ENCODE measurements at regions not wholly inside any gene's neighbourhood (a gene's known extent, or its start where the extent isn't known, plus 50 kb on each side); places are given as distances from the start of the nearest gene placed in this dataset.
A peak's percentile ranks its signal among the peaks of the same experiment; 100 is the strongest.

GRCh38 chr5:174840435-174840834 is 116.1 kb downstream of the MSX2 start:
- H3K4me3 ChIP-seq (ENCODE audit: low read length): no peak overlapping the region
- no peak for TF ChIP-seq CTCF (IDR thresholded peaks at IDR 0.05; ENCODE audit: insufficient read depth, low read depth, low read length, missing control alignments)
- no peak for DNase-seq (ENCODE audit: low read depth)

- no peak for TF ChIP-seq CTCF (IDR thresholded peaks at IDR 0.05; ENCODE audit: insufficient read depth, low read depth, low read length, missing control alignments)
- DNase-seq (ENCODE audit: low read depth): no peak
- no peak overlapping the region for H3K4me3 ChIP-seq (ENCODE audit: low read length)
Observed at GRCh38 chr5:174839196-174839595, 114.8 kb downstream of the MSX2 start.

GRCh38 chr5:174837919-174838902 is 113.8 kb downstream of the MSX2 start:
- peak; percentile 4 for DNase-seq (ENCODE audit: low read depth)
- TF ChIP-seq CTCF (IDR thresholded peaks at IDR 0.05; ENCODE audit: insufficient read depth, low read depth, low read length, missing control alignments): no peak
- no peak overlapping the region for H3K4me3 ChIP-seq (ENCODE audit: low read length)

- no peak for TF ChIP-seq CTCF (IDR thresholded peaks at IDR 0.05; ENCODE audit: insufficient read depth, low read depth, low read length, missing control alignments)
- H3K4me3 ChIP-seq (ENCODE audit: low read length): no peak overlapping the region
- DNase-seq (ENCODE audit: low read depth): no peak
Observed at GRCh38 chr5:174834081-174834480, 109.7 kb downstream of the MSX2 start.

GRCh38 chr5:174832811-174833210 is 108.4 kb downstream of the MSX2 start:
- no peak for DNase-seq (ENCODE audit: low read depth)
- no peak overlapping the region for H3K4me3 ChIP-seq (ENCODE audit: low read length)
- no peak for TF ChIP-seq CTCF (IDR thresholded peaks at IDR 0.05; ENCODE audit: insufficient read depth, low read depth, low read length, missing control alignments)

- no peak overlapping the region for H3K4me3 ChIP-seq (ENCODE audit: low read length)
- DNase-seq (ENCODE audit: low read depth): no peak
- TF ChIP-seq CTCF (IDR thresholded peaks at IDR 0.05; ENCODE audit: insufficient read depth, low read depth, low read length, missing control alignments): no peak
Observed at GRCh38 chr5:174832025-174832424, 107.6 kb downstream of the MSX2 start.

Data from epithelial cell of esophagus (primary cell).